Neural progenitor cell (in vitro differentiated cells): ENCODE measurements at regions not wholly inside any gene's neighbourhood (a gene's known extent, or its start where the extent isn't known, plus 50 kb on each side); places are given as distances from the start of the nearest gene placed in this dataset.

Source experiments
- CTCF ChIP-seq: fragments of 200-600 bp; sonication (generic); IDR thresholded peaks from 2 replicates; pipeline ENCODE4 v1.5.1; 2017; ENCODE audit warnings: antibody characterized with exemption, mild to moderate bottlenecking
- EZH2 ChIP-seq: fragments of 200-600 bp; sonication (generic); IDR thresholded peaks from 2 replicates; pipeline ENCODE4 v1.6.1; 2017; ENCODE audit warnings: antibody characterized with exemption, mild to moderate bottlenecking, moderate library complexity

- TF ChIP-seq CTCF (no peak), EZH2 (no peak)
Measured at GRCh38 chr3:180093535-180093934, 56.8 kb upstream of the PEX5L start.
